VCaP (cell line): ENCODE measurements at regions not wholly inside any gene's neighbourhood (a gene's known extent, or its start where the extent isn't known, plus 50 kb on each side); places are given as distances from the start of the nearest gene placed in this dataset.

Source experiments
- H3K27ac ChIP-seq: fragments of 450-650 bp; 2 replicates; pipeline ENCODE4 v1.5.1; 2017
- CTCF ChIP-seq: fragments of 450-650 bp; conservative IDR thresholded peaks from 2 replicates; pipeline ENCODE4 v1.5.1; 2017; ENCODE audit warnings: mild to moderate bottlenecking, moderate library complexity

GRCh38 chr7:17590221-17590620 is 291.8 kb downstream of the AHR start:
- TF ChIP-seq CTCF: no peak
- no peak overlapping the region for H3K27ac ChIP-seq

GRCh38 chr7:17593819-17594419 is 295.5 kb downstream of the AHR start:
- no peak for TF ChIP-seq CTCF
- H3K27ac ChIP-seq: no peak overlapping the region

GRCh38 chr7:17595546-17595945 is 297.1 kb downstream of the AHR start:
- H3K27ac ChIP-seq: no peak overlapping the region
- TF ChIP-seq CTCF: no peak

GRCh38 chr7:17598305-17598704 is 299.9 kb downstream of the AHR start:
- no peak for TF ChIP-seq CTCF
- no peak overlapping the region for H3K27ac ChIP-seq

- no peak for TF ChIP-seq CTCF
- H3K27ac ChIP-seq: no peak overlapping the region
Observed at GRCh38 chr7:17598846-17599245, 300.4 kb downstream of the AHR start.

- no peak overlapping the region for H3K27ac ChIP-seq
- no peak for TF ChIP-seq CTCF
Observed at GRCh38 chr7:17599733-17600339, 301.4 kb downstream of the AHR start.

GRCh38 chr7:17600340-17600752 is 301.9 kb downstream of the AHR start:
- H3K27ac ChIP-seq: no peak overlapping the region
- TF ChIP-seq CTCF: no peak
